ENCODE measurements at regions not wholly inside any gene's neighbourhood (a gene's known extent, or its start where the extent isn't known, plus 50 kb on each side); places are given as distances from the start of the nearest gene placed in this dataset.
"Not testable (repeated sequence)": the region's sequence is repeated elsewhere in the genome, so short reads cannot be mapped to it uniquely, and the experiment has no call there.

- no peak for DNase-seq
These were observed 675.7 kb upstream of the CHRM3 start for GRCh38 chr1:238710697-238711096.

- DNase-seq = no peak
These were observed 685.3 kb upstream of the CHRM3 start for GRCh38 chr1:238701024-238701423.

- DNase-seq = no peak
These were observed 696.0 kb upstream of the CHRM3 start for GRCh38 chr1:238690415-238690814.

GRCh38 chr1:238684576-238684975 lies 701.8 kb upstream of the CHRM3 start:
- not testable (repeated sequence) for DNase-seq

GRCh38 chr1:238681451-238681850 lies 704.9 kb upstream of the CHRM3 start:
- no peak for DNase-seq

- no peak for DNase-seq
These were observed 705.3 kb upstream of the CHRM3 start for GRCh38 chr1:238681021-238681420.

- no peak for DNase-seq
These were observed 708.8 kb upstream of the CHRM3 start for GRCh38 chr1:238677567-238677966.

GRCh38 chr1:238675221-238675620 lies 711.1 kb upstream of the CHRM3 start:
- no peak for DNase-seq

- DNase-seq = no peak
These were observed 712.1 kb upstream of the CHRM3 start for GRCh38 chr1:238674316-238674715.

- DNase-seq = no peak
These were observed 712.8 kb upstream of the CHRM3 start for GRCh38 chr1:238673561-238673960.

- DNase-seq = no peak
These were observed 713.6 kb upstream of the CHRM3 start for GRCh38 chr1:238672806-238673205.

- no peak for DNase-seq
These were observed 714.1 kb upstream of the CHRM3 start for GRCh38 chr1:238672262-238672661.

GRCh38 chr1:238664139-238664538 lies 722.2 kb upstream of the CHRM3 start:
- DNase-seq = no peak

GRCh38 chr1:238660849-238661248 lies 725.5 kb upstream of the CHRM3 start:
- DNase-seq = no peak

- DNase-seq = no peak
These were observed 727.6 kb upstream of the CHRM3 start for GRCh38 chr1:238658763-238659162.

GRCh38 chr1:238653693-238654321 lies 732.6 kb upstream of the CHRM3 start:
- no peak for DNase-seq

GRCh38 chr1:238652346-238652968 lies 733.9 kb upstream of the CHRM3 start:
- DNase-seq = no peak

- DNase-seq = no peak
These were observed 737.2 kb upstream of the CHRM3 start for GRCh38 chr1:238649200-238649599.

- DNase-seq = no peak
These were observed 737.6 kb upstream of the CHRM3 start for GRCh38 chr1:238648751-238649150.

- no peak for DNase-seq
These were observed 738.1 kb upstream of the CHRM3 start for GRCh38 chr1:238648296-238648695.

- DNase-seq = no peak
These were observed 738.5 kb upstream of the CHRM3 start for GRCh38 chr1:238647877-238648276.

GRCh38 chr1:238642231-238642630 lies 744.1 kb upstream of the CHRM3 start:
- DNase-seq = no peak

GRCh38 chr1:238639861-238640260 lies 746.5 kb upstream of the CHRM3 start:
- no peak for DNase-seq

- DNase-seq = no peak
These were observed 737.4 kb upstream of the ZP4 start for GRCh38 chr1:238628110-238628509.

GRCh38 chr1:238624776-238625175 lies 734.1 kb upstream of the ZP4 start:
- DNase-seq = no peak
